GM12873 (cell line): ENCODE measurements at regions not wholly inside any gene's neighbourhood (a gene's known extent, or its start where the extent isn't known, plus 50 kb on each side); places are given as distances from the start of the nearest gene placed in this dataset.

Experiments used
- CTCF ChIP-seq: IDR thresholded peaks from 2 replicates; pipeline ENCODE4 v1.5.1; 2012; ENCODE audit warnings: low read depth, mild to moderate bottlenecking, moderate library complexity, low read length, control low read depth; ENCODE audit not compliant: insufficient read depth; ENCODE audit errors: missing control alignments

- no peak for TF ChIP-seq CTCF
Measured at GRCh38 chr12:66804563-66804974, 125.7 kb upstream of the GRIP1 start.

- TF ChIP-seq CTCF, result no peak
Measured at GRCh38 chr12:66808606-66809005, 129.7 kb upstream of the GRIP1 start.

GRCh38 chr12:66813137-66813892 lies 134.4 kb upstream of the GRIP1 start:
- TF ChIP-seq CTCF, result no peak

- TF ChIP-seq CTCF, result no peak
Measured at GRCh38 chr12:66819587-66819986, 140.7 kb upstream of the GRIP1 start.

- no peak for TF ChIP-seq CTCF
Measured at GRCh38 chr12:66822961-66823360, 144.1 kb upstream of the GRIP1 start.

- no peak for TF ChIP-seq CTCF
Measured at GRCh38 chr12:66823857-66824570, 145.1 kb upstream of the GRIP1 start.

- TF ChIP-seq CTCF, result no peak
Measured at GRCh38 chr12:66829660-66830325, 150.9 kb upstream of the GRIP1 start.
